PC-3 (cell line): ENCODE measurements at regions not wholly inside any gene's neighbourhood (a gene's known extent, or its start where the extent isn't known, plus 50 kb on each side); places are given as distances from the start of the nearest gene placed in this dataset.

ENCODE experiments used
- EZH2 ChIP-seq: fragments of 300-600 bp; sonication (generic); IDR thresholded peaks from one replicate; pipeline ENCODE4 v1.6.1; 2017; ENCODE audit warnings: antibody characterized with exemption, mild to moderate bottlenecking, low read length; ENCODE audit not compliant: unreplicated experiment
- EZH2phosphoT487 ChIP-seq: fragments of 300-600 bp; sonication (generic); IDR thresholded peaks from 2 replicates; pipeline ENCODE4 v1.6.1; 2018; ENCODE audit warnings: mild to moderate bottlenecking, antibody characterized with exemption, low read length, borderline replicate concordance
- TF ChIP-seq, protein P1 (sequence below): fragments of 300-600 bp; sonication (generic); conservative IDR thresholded peaks from 2 replicates; pipeline ENCODE4 v1.5.1; 2017; ENCODE audit warnings: antibody characterized with exemption, low read depth, mild to moderate bottlenecking, low read length

DNA sequence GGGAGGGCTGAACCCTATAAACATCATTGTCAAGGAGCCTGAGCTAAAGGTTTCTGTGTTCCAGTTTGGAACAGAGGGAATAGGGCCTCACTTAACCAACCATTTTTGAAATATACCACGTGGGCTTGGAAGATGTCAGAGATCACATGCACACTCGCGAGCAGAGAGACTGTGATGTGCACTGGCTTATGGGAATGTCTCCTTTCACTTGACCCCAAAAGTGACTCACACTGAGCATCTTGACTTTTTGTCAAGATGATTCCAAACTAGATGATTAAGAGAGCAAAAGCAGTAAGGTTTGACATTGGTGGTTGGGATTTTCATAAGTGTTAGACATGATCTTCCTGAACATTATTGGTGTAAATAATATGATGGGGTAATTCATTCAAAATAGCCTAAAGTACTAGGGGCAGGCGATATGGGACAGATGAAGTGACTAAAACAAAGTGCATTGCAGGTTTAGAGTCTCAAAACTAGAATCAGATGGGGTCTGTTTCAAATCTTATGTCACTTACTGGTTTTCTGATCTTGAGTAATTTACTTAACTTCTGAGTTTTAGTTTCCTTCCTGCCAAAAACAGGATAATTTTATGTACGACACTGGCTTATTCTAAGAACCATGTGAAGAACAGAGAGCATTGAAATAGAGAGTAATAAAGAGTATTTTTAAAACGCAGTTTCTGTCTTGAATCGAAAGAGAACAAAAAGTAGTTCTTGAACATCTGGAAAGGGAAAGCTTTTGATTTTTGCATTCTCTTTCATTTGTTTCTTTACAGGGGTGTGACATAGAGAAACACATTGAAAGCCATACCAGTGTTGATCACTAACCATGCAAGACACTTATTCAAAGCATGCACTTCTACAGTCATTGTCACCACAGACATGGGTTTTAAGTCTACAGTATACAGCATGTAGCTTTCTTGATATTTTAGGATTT is 383.0 kb downstream of the DIRAS2 start:
- TF ChIP-seq EZH2 (no peak), EZH2phosphoT487 (no peak)
- TF ChIP-seq, protein P1, sequence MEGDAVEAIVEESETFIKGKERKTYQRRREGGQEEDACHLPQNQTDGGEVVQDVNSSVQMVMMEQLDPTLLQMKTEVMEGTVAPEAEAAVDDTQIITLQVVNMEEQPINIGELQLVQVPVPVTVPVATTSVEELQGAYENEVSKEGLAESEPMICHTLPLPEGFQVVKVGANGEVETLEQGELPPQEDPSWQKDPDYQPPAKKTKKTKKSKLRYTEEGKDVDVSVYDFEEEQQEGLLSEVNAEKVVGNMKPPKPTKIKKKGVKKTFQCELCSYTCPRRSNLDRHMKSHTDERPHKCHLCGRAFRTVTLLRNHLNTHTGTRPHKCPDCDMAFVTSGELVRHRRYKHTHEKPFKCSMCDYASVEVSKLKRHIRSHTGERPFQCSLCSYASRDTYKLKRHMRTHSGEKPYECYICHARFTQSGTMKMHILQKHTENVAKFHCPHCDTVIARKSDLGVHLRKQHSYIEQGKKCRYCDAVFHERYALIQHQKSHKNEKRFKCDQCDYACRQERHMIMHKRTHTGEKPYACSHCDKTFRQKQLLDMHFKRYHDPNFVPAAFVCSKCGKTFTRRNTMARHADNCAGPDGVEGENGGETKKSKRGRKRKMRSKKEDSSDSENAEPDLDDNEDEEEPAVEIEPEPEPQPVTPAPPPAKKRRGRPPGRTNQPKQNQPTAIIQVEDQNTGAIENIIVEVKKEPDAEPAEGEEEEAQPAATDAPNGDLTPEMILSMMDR: no peak
